ENCODE measurements at regions not wholly inside any gene's neighbourhood (a gene's known extent, or its start where the extent isn't known, plus 50 kb on each side); places are given as distances from the start of the nearest gene placed in this dataset.

- Mint-ChIP-seq H3K27me3 (ENCODE audit: low read depth in 3 of 3) (no peaks in the 10 kb centered on the region), H3K4me3 (no peak overlapping the region), H3K27ac (no peak overlapping the region), H3K36me3 (no peaks in the 10 kb centered on the region), H3K9me3 (peaks cover 4 to 21% (median 8%) of the 10 kb centered on the region in 7 donors), H3K4me1 (no peaks in the 10 kb centered on the region)
- Histone ChIP-seq H3K4me2 (replicated peaks; ENCODE audit: extremely low read depth, low read length, poor library complexity, severe bottlenecking) (no peak overlapping the region), H3K79me2 (ENCODE audit: insufficient read depth, low read length) (no peaks in the 10 kb centered on the region), H4K20me1 (ENCODE audit: insufficient read depth, low read length) (no peaks in the 10 kb centered on the region), H3K4me3 (replicated peaks in 1 of 3; ENCODE audit: low read depth in 2 of 3, low read length in 3 of 3) (no peak overlapping the region), H3K9me3 (replicated peaks in 1 of 2; ENCODE audit: control insufficient read depth in 1 of 2, insufficient read depth in 1 of 2, low read length in 2 of 2) (peaks cover 8 to 14% of the 10 kb centered on the region in 2 donors), H3K27me3 (ENCODE audit: control insufficient read depth in 2 of 2, insufficient read depth in 2 of 2, low read length in 2 of 2) (no peaks in the 10 kb centered on the region), H3K36me3 (replicated peaks in 1 of 2; ENCODE audit: control insufficient read depth in 1 of 2, insufficient read depth in 2 of 2, low read length in 2 of 2) (no peaks in the 10 kb centered on the region), H3K27ac (ENCODE audit: low read depth in 1 of 2, low read length in 2 of 2) (no peak overlapping the region), H2AFZ (ENCODE audit: insufficient read depth, low read depth, low read length, poor library complexity, severe bottlenecking) (no peak overlapping the region), H3K4me1 (ENCODE audit: control insufficient read depth in 1 of 2, insufficient read depth in 2 of 2, low read length in 2 of 2) (no peaks in the 10 kb centered on the region), H3K9ac (ENCODE audit: insufficient read depth, low read length, poor library complexity, severe bottlenecking) (no peak overlapping the region)
- DNase-seq = no peak
- intact Hi-C loops (cut with micrococcal nuclease) = no loop called here
- no peak for TF ChIP-seq CTCF (IDR thresholded peaks at IDR 0.05)
- no CpG with 5 or more reads among the region's 1 CpG for WGBS (ENCODE audit: insufficient coverage)
Observed at GRCh38 chr4:141858437-141858836, 222.1 kb downstream of the IL15 start.

GRCh38 chr4:141860974-141861373, 224.6 kb downstream of the IL15 start:
- no peaks in the 10 kb centered on the region for H3K4me1 ChIP-seq (ENCODE audit: control insufficient read depth in 1 of 2, insufficient read depth in 2 of 2, low read length in 2 of 2)
- H3K4me2 ChIP-seq (replicated peaks; ENCODE audit: extremely low read depth, low read length, poor library complexity, severe bottlenecking) = no peak overlapping the region
- H4K20me1 ChIP-seq (ENCODE audit: insufficient read depth, low read length) = no peaks in the 10 kb centered on the region
- no peak overlapping the region for H3K9ac ChIP-seq (ENCODE audit: insufficient read depth, low read length, poor library complexity, severe bottlenecking)
- no peak overlapping the region for H3K4me3 ChIP-seq (replicated peaks in 1 of 3; ENCODE audit: low read depth in 2 of 3, low read length in 3 of 3)
- Mint-ChIP-seq H3K36me3 (no peaks in the 10 kb centered on the region), H3K27ac (no peak overlapping the region), H3K9me3 (peaks cover 0 to 11% (median 2%) of the 10 kb centered on the region in 7 donors), H3K27me3 (ENCODE audit: low read depth in 3 of 3) (no peaks in the 10 kb centered on the region), H3K4me1 (no peaks in the 10 kb centered on the region), H3K4me3 (no peak overlapping the region)
- no peaks in the 10 kb centered on the region for H3K27me3 ChIP-seq (ENCODE audit: control insufficient read depth in 2 of 2, insufficient read depth in 2 of 2, low read length in 2 of 2)
- DNase-seq = no peak
- H3K36me3 ChIP-seq (replicated peaks in 1 of 2; ENCODE audit: control insufficient read depth in 1 of 2, insufficient read depth in 2 of 2, low read length in 2 of 2) = no peaks in the 10 kb centered on the region
- no peak overlapping the region for H3K27ac ChIP-seq (ENCODE audit: low read depth in 1 of 2, low read length in 2 of 2)
- peaks cover 0 to 5% of the 10 kb centered on the region in 2 donors for H3K9me3 ChIP-seq (replicated peaks in 1 of 2; ENCODE audit: control insufficient read depth in 1 of 2, insufficient read depth in 1 of 2, low read length in 2 of 2)
- TF ChIP-seq CTCF (IDR thresholded peaks at IDR 0.05) = no peak
- H2AFZ ChIP-seq (ENCODE audit: insufficient read depth, low read depth, low read length, poor library complexity, severe bottlenecking) = no peak overlapping the region
- 86% methylated on average over 1 of the region's 1 CpG for WGBS (ENCODE audit: insufficient coverage)
- no peaks in the 10 kb centered on the region for H3K79me2 ChIP-seq (ENCODE audit: insufficient read depth, low read length)
- intact Hi-C loops (cut with micrococcal nuclease) = no loop called here
